Urothelium cell line (cell line): ENCODE measurements at regions not wholly inside any gene's neighbourhood (a gene's known extent, or its start where the extent isn't known, plus 50 kb on each side); places are given as distances from the start of the nearest gene placed in this dataset.

ENCODE experiments used
- DNase-seq: peaks from one replicate; pipeline ENCODE4 v3.0.0; 2011; ENCODE audit warnings: low spot score, mixed read lengths
- FAIRE-seq: peaks from 2 replicates; lab custom pipeline; 2011; peaks lifted over from hg19 to GRCh38; lab: Jason Lieb, UNC

DNA sequence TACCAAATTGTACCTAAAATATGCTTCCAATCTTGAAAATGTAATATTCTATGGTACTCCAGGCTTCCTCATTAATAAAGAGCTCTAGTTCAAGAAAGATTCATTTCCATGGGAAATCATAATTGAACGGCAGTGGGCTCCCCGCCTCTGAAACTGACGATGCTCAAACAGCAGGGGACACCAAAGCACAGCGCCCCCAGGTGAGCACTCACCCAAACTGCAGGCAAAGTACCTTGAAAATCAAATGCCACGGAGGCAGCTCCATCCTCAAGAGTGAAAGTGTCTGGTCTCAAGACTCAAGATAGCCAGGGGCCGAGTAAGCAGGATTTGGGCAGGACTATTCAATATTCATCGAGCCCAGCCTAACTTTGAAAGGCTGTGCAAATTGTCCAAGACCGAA, 217.4 kb upstream of the TNRC6C start:
- DNase-seq = no peak

DNA sequence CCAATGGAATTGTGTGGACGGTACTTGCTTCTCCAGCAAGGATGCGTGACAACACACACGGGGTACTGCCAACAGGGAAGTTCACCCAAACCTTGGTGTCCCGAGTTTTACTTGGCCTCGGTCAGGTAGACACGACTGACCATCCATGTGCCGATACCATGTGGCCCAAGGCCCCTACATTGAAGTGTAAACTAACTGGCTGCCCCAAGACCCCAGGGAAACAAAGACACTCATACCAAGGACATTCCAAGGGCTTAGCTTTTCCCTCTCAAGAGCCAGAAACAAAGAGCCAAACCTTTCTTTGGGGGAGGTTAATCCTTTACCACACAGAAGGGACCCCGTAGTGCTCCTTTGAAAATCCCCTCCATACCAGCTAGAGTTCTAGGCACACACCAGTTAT, 215.9 kb upstream of the TNRC6C start:
- FAIRE-seq (no peak), DNase-seq (no peak)

More for the DNA sequence above, 217.4 kb upstream of the TNRC6C start:
- no peak for FAIRE-seq

DNA sequence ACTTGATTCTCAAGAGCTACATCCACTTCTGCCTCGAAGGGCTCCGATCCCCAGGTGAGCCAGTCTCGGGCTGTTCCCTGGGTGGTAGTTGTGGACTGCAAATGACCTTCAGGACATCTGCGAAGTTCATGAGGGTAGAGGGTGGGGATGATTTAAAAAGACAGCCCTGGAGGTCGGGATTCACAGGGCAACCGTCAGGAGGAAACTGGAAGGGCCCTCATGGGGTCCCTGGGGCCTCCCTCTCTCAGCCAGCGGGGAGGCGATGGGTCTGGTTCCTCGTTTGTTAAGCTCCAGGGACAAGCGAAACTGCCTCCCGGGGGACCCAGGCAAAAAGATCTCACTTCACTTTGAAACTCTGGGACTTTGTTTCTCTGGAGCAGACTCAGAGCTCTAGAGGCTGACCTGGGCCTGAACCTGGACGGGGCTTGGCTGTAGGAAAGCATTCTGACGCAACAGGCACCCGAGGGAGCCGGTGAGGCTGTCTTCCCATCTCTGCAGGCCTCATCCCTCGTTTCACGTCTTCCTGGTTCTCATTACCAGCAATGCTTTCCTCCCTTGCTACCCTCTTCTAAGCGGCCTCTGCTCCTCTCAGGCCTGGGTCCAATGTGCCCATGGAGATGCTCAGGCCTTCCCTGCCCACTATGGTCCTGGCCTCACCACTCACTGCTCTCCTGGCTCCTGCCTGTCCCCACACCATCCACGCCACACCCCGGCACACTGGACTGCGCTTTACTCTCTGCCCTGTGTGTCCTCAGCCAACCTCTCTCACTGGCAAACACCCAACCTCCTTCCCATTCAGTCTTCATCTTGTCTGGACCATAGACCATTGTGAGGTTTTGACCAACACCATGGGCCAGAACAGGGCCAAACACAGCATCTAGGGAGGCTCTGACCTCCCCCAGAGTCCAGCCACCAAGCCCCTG, 214.2 kb upstream of the TNRC6C start:
- no peak for DNase-seq
- FAIRE-seq = no peak

DNA sequence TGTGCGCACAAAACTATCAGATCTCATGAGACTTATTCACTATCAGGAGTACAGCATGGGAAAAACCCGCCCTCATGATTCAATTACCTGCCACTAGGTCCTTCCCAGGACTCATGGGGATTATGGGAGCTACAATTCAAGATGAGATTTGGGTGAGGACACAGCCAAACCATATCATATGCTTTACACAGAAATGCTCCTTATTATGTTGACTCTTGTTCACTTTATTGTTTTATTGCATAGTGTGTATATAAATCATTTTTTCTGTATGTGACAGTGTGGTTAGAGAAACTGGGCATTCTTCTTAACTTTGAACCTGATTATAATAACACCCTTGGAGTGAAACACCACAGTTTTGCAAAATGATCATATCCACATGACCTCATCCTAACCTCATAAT, 212.8 kb upstream of the TNRC6C start:
- no peak for DNase-seq
- FAIRE-seq = no peak

DNA sequence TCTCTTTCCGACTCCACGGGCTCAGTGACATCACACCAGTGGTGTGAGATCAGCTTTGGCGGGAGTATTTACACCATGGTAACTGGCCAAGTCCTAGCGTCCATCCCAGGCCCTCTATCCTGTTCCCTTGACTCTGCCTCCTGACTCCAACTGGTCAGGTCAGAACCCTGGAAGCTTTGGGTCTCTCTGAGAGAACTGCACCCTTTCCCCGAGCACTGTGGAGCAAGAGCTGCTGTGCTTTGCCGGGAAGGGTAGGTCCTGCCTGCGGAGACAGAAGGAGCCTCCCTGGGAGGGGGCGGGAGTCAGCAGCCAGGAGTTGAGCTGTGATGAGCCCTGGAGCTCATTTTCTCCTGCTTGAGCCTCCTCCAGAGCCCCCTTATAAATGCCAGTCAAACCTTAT, 212.1 kb upstream of the TNRC6C start:
- DNase-seq (no peak), FAIRE-seq (no peak)

DNA sequence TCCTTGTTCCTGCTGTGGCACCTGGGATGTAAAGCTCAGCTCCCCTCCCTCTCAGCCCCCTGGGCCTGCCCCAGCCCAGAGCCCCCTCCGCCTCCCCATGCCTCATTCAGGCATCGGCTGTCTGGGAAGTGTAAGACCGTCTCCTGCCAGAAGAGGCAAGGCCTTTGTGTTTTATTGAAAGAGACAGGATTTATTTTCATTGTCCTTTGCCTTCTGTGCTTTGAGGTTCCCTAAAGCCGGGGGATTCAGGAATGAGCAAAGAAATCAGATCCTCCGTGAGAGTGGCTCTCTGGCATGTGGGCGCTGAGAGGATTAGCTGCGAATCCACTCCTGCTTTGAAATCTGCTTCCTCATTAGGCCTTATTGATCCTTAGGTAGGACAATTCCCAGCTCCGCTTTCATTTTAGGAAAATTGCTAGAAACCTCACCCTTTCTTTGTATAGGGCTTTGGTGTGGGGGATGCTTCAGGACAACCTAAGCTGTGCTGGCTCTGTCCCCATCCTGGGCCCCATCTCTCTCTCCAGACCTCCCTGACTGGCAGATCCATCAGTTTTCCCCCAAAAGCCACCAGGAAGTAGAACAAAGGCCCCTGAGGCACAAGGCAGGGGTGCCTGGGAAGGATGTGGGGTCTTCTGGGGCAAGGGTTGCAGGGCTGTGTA, 211.5 kb upstream of the TNRC6C start:
- FAIRE-seq = no peak

DNA sequence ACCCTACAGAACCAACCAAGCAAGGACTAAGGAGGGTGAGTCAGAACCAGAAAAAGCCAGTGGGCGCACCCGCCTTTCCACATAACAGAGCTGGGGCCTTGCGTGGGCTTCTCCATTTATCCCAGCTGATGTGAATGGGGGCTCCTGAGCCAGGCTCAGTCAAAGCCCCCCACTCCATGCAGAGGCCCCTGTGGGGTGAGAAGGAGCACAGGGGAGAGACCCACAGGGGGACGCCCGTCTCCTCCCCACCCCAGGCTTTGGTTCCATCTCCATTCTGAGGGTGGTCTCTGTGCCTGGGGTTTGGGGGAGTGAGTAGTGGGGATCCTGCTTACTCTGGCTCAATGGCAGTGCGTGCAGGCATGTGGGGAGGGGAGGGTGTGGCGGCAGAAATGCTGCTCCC, 210.1 kb upstream of the TNRC6C start:
- no peak for FAIRE-seq

More for the DNA sequence above, 211.5 kb upstream of the TNRC6C start:
- DNase-seq = no peak

DNA sequence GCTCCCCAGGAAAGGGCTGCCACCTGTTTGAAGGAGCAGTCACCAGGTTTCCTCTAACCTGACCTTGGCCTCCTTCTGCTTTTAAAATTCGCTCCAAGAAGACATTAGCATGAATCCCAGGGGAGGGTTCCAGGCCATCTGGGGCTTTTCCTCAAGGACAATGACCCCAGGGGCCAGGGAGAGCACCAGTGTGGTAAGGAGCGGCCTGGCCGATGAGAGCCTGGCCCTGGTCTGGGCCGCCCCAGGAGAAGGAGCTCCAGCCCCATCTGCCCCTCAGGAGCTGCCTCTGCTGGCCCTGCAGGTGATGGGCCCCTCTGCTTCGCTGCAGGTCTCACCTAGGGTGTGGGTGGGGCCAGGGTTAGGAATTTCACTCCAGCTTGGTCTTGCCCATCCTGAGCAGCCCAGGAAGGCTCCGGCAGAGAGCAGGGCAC, 209.2 kb upstream of the TNRC6C start:
- DNase-seq (no peak), FAIRE-seq (no peak)

More for the DNA sequence above, 210.1 kb upstream of the TNRC6C start:
- DNase-seq = no peak

DNA sequence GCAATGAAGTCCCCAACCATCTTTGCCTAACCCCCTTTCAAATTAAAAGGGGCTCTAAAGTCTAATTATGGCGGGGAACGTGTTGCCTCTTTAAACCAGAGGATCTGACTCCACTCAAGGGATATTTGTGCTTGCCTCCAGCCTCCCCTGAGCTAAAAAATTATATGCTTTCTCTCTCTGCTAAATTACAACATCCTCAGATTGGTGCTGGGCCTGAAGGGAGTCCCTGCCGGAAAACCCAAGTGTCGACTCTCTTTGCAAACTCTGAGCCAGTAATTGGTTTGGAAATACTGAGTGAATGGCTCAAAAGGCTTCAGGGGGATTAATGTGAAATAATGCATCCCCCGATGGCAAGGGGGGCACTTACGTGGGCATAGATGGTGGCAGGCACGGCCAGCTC, 208.5 kb upstream of the TNRC6C start:
- FAIRE-seq (no peak), DNase-seq (no peak)

DNA sequence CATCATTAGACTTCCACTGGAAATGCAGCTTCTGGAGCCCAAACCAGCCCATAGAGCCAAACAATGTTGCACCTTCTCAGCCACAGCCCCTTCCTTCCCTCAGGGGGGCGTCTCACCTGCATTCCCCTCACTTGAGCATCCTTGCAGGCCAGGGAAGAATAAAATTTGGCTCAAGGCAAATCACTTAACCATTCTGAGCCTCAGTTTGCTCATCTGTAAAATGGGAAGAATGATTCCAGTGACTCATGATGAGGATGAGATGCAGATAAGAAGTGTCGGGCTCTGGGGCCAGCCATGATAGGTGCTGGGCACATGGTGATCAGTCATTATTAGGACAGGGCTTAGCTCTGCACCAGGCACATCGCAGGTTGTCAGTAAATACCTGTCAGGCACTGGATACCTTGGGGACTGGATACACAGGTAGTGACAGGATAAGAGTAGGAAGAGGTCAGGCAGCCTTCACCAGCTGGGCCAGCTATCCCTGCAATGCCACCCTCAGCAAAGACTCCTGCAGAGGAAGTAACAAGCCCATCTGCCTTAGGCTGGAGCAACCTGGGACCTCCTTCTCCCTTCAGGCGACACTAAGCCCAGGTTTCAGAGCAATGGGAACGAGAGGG, 208.0 kb upstream of the TNRC6C start:
- FAIRE-seq (peak; percentile 20), DNase-seq (no peak)

DNA sequence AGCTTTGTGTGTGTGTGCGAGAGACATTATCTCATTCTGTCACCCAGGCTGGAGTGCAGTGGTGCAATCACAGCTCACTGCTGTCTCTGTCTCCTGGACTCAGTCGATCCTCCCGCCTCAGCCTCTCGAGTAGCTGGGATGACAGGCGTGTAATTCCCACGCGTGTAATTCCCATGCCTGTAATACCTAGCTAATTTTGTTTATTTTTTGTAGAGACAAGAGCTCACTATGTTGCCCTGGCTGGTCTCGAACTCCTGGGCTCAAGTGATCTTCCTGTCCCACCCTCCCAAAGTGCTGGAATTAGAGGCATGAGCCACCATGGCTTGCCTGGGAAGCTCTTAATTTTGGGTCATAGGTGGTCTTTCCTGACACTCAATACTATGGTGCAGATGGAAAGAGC, 205.3 kb upstream of the TNRC6C start:
- no peak for DNase-seq

DNA sequence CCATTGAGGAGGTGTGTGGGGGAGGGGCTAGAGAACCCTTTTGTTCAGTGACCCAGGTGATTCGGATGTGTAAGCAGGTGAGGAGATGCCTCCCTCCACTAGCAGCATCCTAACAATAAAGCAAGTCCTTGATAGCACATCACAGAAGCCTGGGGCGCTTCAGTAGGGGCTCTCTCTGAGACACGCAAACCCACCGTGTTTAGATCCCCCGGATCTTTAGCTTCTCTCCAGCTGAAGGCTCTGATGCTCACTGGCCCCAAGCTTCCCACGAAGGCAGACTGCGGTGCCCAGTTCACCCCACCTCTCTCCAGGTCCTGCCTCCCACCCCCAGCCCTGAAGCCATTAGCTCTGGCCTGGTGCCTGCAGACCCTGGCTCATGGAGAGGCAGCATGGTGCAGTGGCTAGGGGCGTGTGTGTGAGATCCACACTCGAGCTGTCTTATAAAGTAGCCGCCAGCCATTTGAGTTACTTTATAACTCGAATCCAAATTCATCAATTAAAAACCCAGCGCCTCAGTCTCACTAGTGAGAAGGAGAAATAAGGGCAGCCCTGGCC, 204.7 kb upstream of the TNRC6C start:
- DNase-seq (no peak), FAIRE-seq (no peak)

More for the DNA sequence above, 205.3 kb upstream of the TNRC6C start:
- no peak for FAIRE-seq

DNA sequence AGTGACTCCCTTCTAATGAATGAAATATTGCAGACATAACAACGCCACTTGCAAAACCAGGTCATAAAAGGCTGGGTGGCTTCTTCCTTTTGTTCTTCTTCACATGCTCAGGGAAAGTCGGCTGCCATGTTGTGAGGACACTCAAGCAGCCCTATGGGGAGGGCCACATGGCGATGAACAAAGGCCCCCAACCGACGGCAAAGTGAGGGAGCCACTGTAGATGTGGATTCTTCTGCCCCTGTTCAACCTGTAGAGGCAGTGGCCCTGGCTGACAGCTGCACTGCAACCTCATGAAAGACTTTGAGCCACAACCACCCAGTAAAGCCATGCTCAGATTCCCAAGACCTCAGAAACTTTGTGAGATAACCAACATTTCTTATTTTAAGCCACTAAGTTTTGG, 203.5 kb upstream of the TNRC6C start:
- DNase-seq = no peak
- no peak for FAIRE-seq

DNA sequence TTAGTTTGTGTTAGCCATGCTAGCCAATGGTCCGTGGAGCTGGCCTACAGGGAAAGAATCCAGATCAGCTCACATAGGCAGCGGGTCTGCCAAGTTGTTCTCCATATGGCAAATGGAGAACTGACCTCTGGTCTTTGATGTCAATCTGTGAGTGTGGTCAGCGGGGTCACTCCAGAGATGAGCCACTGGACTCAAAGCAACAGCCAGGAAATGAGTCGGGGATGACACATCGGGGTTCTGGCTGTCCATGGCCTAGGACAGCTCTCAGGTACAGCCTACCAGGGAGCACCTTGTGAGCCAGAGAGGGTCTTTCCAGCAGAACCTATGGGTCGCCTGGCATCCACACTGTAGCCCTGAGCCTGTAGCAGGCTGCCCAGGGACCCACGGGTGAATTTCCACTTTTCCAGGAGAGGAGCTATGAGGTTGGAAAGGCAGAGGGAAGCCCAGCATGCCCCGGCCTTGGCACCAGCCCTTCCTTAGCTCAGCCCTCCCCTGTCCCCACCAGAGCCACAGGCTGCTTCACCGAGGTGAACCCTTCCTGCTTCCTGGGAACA, 203.0 kb upstream of the TNRC6C start:
- no peak for FAIRE-seq
- no peak for DNase-seq

DNA sequence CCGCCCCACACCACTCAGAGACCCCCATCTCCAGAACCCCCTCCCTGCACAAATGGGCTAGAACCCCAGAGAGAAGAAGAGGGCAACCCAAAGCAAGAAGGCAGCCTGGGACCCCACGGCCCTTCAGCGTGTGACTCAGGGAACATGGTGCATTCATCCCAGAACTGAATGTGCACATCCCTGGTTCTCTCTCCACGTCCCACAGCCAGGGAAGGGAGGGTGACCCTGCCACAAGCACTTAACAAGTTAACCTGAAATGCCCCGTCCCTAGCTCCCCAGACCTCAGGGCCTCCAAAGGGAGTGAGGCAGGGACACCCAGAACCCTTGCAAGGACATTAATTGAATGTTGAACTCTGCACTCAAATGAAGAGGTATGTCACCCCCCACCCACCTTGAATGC, 202.5 kb upstream of the TNRC6C start:
- no peak for FAIRE-seq

DNA sequence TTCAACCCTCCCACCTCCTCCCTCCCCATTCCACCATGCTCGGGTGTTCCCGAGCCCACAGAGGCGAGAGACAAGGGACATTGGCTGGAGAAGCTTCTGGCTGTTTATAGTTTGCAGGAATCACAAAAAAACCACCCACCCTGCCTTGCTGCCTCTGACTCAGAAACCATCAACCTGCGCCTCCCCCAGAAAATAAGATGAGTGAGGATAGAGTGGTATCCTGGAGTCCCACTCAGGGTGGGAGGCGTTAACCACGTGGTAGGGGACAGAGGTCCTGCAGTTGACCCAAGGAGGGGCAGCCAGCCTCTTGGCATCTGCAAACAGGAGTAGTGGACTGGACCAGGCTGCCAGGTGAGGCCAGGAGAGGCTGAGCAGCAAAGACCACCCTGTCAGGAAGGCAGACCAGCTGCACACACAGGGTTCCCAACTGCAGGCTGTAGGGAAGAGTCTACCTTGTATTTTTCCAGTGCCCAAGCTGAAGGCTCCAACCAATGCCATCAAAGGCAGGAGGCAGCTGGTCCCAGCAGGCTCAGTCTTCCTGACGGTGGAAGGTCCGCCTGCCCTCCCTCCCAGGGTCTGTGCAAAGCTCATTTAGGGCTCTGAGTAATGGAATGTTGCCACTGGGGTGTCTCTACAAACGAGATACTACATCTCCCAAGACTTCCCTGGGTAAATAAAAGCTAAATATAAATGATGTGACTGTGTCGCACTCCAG, 201.5 kb upstream of the TNRC6C start:
- FAIRE-seq = no peak
- no peak for DNase-seq

More for the DNA sequence above, 202.5 kb upstream of the TNRC6C start:
- DNase-seq = no peak

DNA sequence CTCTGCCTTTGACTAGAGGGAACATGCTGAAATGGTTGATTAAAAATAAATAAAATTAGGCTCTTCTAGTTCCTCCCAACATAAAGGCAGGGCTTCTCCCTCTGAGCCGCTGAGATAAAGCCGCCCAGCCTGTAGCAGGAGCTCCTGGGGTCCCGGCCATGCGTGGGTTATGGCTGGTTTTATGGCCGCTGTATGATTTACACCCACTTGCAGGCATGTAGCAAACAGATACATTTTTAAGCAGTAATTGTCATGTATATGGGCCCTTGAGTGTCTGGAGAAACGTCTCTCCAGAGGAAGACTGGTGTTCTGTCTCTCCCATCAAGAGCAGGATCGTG, 201.0 kb upstream of the TNRC6C start:
- FAIRE-seq (no peak), DNase-seq (no peak)

DNA sequence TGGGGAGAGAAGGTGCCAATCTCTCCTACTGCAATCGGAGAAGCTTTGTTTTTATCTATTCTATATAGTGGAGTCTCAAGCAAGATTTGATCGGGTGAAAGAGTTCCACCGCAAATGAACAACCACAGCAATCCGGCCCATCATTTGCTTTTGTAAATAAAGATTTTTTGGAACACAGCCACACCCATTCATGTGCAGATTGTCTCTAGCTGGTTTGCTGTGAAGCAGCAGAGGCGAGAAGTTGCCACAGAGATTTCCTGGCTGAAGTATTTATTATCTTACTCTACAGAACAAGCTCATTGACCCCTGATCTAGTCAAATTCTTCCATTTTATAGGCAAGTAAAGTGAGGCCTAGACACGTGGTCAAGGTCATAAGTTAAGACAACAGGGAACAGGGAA, 195.5 kb upstream of the TNRC6C start:
- DNase-seq = no peak
- FAIRE-seq = no peak

DNA sequence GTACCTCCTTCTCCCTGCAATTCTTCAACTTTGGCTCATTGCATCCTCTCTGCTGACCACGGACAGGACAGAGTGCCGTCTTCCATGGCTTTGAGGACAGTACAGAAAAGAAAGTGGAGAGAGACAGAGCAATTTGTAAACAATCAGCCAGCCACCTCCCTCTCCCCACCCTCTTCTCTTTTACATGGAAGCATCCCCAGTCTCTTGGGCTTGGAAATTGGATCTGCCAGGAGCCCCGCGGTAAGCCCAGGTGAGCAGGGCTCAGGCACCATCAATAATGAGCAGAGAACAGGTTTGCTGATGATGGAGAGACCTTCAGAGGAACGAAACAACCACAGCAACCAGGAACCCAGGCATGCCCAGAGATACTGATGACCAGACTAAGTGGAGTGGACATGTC, 194.9 kb upstream of the TNRC6C start:
- FAIRE-seq (no peak), DNase-seq (no peak)

DNA sequence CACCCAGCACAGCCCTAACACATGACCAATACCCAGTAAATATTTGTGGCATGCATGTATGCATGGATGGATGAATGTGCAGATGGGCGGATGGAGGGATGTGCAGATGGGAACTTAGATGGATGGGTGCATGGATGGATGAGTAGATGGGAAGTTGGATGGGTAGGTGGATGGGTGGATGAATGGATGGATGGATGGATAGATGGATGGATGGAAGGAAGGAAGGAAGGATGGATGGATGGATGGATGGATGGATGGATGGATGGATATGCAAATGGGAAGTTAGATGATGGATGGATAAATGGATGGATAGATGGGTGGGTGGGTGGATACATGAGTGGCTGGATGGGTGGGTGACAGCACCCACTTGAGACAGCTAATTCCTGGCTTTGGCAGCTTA, 193.2 kb upstream of the TNRC6C start:
- FAIRE-seq (peak; percentile 93), DNase-seq (no peak)

DNA sequence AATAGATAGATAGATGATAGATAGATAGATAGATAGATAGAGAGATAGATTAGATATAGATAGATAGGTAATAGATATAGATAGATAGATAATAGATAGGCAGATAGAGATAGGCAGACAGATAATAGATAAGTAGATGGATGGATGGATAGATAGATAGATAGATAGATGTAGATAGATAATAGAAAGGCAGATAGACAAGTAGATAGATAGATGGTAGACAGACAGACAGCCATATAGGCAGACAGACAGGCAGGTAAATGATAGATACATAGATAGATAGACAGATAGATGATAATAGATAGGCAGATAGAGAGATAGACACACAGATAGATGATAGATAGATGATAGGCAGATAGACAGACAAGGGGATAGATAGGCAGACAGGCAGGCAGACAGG, 191.4 kb upstream of the TNRC6C start:
- DNase-seq (no peak), FAIRE-seq (no peak)
